ENCODE measurements at regions not wholly inside any gene's neighbourhood (a gene's known extent, or its start where the extent isn't known, plus 50 kb on each side); places are given as distances from the start of the nearest gene placed in this dataset.

DNA sequence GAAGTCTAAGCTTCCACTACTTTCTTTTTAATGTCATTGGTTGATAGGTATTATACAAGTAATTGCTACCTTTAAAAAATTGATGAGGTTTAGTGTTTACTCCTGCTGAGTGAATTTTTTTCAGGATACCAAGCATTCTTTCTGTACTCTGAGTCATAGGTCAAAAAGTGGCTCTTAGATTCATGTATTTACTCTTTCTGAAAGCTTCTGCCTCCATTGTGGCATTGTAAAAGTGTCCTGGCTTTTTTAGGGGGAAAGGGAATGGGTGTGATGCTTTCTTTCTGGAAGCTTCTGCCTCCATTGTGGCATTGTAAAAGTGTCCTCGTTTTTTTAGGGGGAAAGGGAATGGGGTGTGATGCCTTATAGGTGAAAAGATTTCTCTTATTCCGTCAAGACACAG is 286.5 kb downstream of the LPIN1 start:
- Mint-ChIP-seq H3K9me3 (peaks cover 2% of the 10 kb centered on the region), H3K27ac (no peak overlapping the region), H3K27me3 (ENCODE audit: insufficient read depth, low read depth) (peaks cover 6% of the 10 kb centered on the region), H3K4me1 (no peaks in the 10 kb centered on the region), H3K4me3 (no peak overlapping the region), H3K36me3 (no peaks in the 10 kb centered on the region)
- Histone ChIP-seq H3K4me1 (no peaks in the 10 kb centered on the region), H4K20me1 (ENCODE audit: low read depth) (no peaks in the 10 kb centered on the region), H3K9me3 (ENCODE audit: low read depth) (no peaks in the 10 kb centered on the region), H3K9ac (no peak overlapping the region), H3K4me2 (no peak overlapping the region), H3K4me3 (no peak overlapping the region), H2AFZ (replicated peaks) (no peak overlapping the region), H3K27me3 (no peaks in the 10 kb centered on the region), H3K27ac (no peak overlapping the region), H3K36me3 (no peaks in the 10 kb centered on the region), H3F3A (ENCODE audit: low read depth) (no peaks in the 10 kb centered on the region), H3K79me2 (ENCODE audit: low read depth) (no peaks in the 10 kb centered on the region)
- TF ChIP-seq EZH2phosphoT487 (IDR thresholded peaks at IDR 0.05) (no peak), EZH2 (IDR thresholded peaks at IDR 0.05) (no peak)
- TF ChIP-seq, protein P1, sequence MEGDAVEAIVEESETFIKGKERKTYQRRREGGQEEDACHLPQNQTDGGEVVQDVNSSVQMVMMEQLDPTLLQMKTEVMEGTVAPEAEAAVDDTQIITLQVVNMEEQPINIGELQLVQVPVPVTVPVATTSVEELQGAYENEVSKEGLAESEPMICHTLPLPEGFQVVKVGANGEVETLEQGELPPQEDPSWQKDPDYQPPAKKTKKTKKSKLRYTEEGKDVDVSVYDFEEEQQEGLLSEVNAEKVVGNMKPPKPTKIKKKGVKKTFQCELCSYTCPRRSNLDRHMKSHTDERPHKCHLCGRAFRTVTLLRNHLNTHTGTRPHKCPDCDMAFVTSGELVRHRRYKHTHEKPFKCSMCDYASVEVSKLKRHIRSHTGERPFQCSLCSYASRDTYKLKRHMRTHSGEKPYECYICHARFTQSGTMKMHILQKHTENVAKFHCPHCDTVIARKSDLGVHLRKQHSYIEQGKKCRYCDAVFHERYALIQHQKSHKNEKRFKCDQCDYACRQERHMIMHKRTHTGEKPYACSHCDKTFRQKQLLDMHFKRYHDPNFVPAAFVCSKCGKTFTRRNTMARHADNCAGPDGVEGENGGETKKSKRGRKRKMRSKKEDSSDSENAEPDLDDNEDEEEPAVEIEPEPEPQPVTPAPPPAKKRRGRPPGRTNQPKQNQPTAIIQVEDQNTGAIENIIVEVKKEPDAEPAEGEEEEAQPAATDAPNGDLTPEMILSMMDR (IDR thresholded peaks at IDR 0.05) = no peak
- no peak for DNase-seq (ENCODE audit: low spot score)

DNA sequence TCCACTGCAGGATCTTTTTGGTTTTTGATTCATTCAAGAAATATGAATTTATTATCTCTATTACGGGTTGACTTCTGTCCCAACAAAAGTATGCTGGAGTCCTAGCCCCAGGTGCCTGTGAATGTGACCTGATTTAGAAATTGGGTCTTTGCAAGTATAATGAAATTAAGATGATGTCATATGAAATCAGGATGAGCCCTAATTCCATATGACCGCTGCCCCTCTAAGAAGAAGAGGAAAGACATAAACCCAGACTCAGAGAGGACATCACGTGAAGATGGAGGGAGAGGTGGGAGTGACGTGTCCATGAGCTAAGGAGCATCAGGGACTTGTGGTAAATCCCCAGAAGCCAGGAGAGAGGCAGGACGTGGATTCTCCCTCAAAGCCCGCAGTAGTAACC is 287.1 kb downstream of the LPIN1 start:
- Histone ChIP-seq H3K79me2 (ENCODE audit: low read depth) (no peaks in the 10 kb centered on the region), H3K27me3 (no peaks in the 10 kb centered on the region), H3K4me2 (no peak overlapping the region), H3K4me3 (no peak overlapping the region), H4K20me1 (ENCODE audit: low read depth) (no peaks in the 10 kb centered on the region), H3F3A (ENCODE audit: low read depth) (no peaks in the 10 kb centered on the region), H3K27ac (no peak overlapping the region), H2AFZ (replicated peaks) (no peak overlapping the region), H3K9me3 (ENCODE audit: low read depth) (no peaks in the 10 kb centered on the region), H3K36me3 (no peaks in the 10 kb centered on the region), H3K4me1 (no peaks in the 10 kb centered on the region), H3K9ac (no peak overlapping the region)
- H3K27ac Mint-ChIP-seq = no peak overlapping the region
- no peak for DNase-seq (ENCODE audit: low spot score)
- H3K36me3 Mint-ChIP-seq = no peaks in the 10 kb centered on the region
- TF ChIP-seq EZH2phosphoT487 (IDR thresholded peaks at IDR 0.05) (no peak), EZH2 (IDR thresholded peaks at IDR 0.05) (no peak)
- TF ChIP-seq, protein P1 (IDR thresholded peaks at IDR 0.05) = no peak
- peaks cover 3% of the 10 kb centered on the region for H3K9me3 Mint-ChIP-seq
- H3K4me1 Mint-ChIP-seq = no peaks in the 10 kb centered on the region
- no peak overlapping the region for H3K4me3 Mint-ChIP-seq
- H3K27me3 Mint-ChIP-seq (ENCODE audit: insufficient read depth, low read depth) = peaks cover 6% of the 10 kb centered on the region

DNA sequence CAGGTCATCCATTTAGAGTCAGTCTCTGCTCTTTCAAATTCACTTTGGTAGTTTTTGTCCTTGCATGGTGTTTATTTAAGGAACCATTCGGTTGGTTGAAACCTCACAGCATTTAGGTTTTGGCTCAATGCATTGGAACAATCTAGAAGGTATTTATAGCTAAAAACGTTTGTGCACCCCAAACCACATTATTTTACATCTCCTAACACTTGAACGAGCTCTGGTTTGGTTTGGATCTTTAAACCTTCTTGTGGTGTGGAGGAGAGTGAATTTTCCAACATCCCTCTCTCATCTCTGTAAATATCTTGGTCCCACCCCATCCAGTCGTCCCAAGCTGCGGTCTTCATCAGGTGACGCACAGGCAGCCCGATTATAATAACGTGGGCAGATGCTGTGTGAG is 287.9 kb downstream of the LPIN1 start:
- H3K4me3 ChIP-seq = no peak overlapping the region
- peaks cover 10% of the 10 kb centered on the region for H3K27me3 Mint-ChIP-seq (ENCODE audit: insufficient read depth, low read depth)
- no peak for DNase-seq (ENCODE audit: low spot score)
- no peak overlapping the region for H3K27ac ChIP-seq
- no peaks in the 10 kb centered on the region for H3K36me3 Mint-ChIP-seq
- no peaks in the 10 kb centered on the region for H3K9me3 ChIP-seq (ENCODE audit: low read depth)
- H2AFZ ChIP-seq (replicated peaks) = no peak overlapping the region
- H3K79me2 ChIP-seq (ENCODE audit: low read depth) = no peaks in the 10 kb centered on the region
- H3K9me3 Mint-ChIP-seq = peaks cover 5% of the 10 kb centered on the region
- no peaks in the 10 kb centered on the region for H3K36me3 ChIP-seq
- H3K4me3 Mint-ChIP-seq = no peak overlapping the region
- H4K20me1 ChIP-seq (ENCODE audit: low read depth) = no peaks in the 10 kb centered on the region
- no peaks in the 10 kb centered on the region for H3K4me1 Mint-ChIP-seq
- H3K27ac Mint-ChIP-seq = no peak overlapping the region
- H3F3A ChIP-seq (ENCODE audit: low read depth) = no peaks in the 10 kb centered on the region
- H3K4me1 ChIP-seq = no peaks in the 10 kb centered on the region
- no peaks in the 10 kb centered on the region for H3K27me3 ChIP-seq
- TF ChIP-seq EZH2 (IDR thresholded peaks at IDR 0.05) = no peak
- TF ChIP-seq, protein P1 (IDR thresholded peaks at IDR 0.05) = no peak
- TF ChIP-seq EZH2phosphoT487 (IDR thresholded peaks at IDR 0.05) = no peak
- H3K9ac ChIP-seq = no peak overlapping the region
- H3K4me2 ChIP-seq = no peak overlapping the region
